ENCODE measurements at regions not wholly inside any gene's neighbourhood (a gene's known extent, or its start where the extent isn't known, plus 50 kb on each side); places are given as distances from the start of the nearest gene placed in this dataset.

GRCh38 chr11:109140426-109140825 lies 281.6 kb upstream of the C11orf87 start:
- Histone ChIP-seq H3K79me2 (ENCODE audit: insufficient read depth, low read depth) (no peaks in the 10 kb centered on the region), H3K27me3 (ENCODE audit: insufficient read depth, low read depth) (no peaks in the 10 kb centered on the region), H3K36me3 (ENCODE audit: insufficient read depth) (no peaks in the 10 kb centered on the region), H4K20me1 (ENCODE audit: insufficient read depth) (no peaks in the 10 kb centered on the region), H3K4me3 (IDR thresholded peaks at IDR 0.05; ENCODE audit: insufficient read depth, low read depth, low read length) (no peak overlapping the region), H2AFZ (ENCODE audit: low read depth) (no peak overlapping the region), H3K4me1 (ENCODE audit: low read depth, poor library complexity, severe bottlenecking) (no peaks in the 10 kb centered on the region), H3K27ac (no peak overlapping the region), H3K9ac (no peak overlapping the region), H3K4me2 (no peak overlapping the region)
- no peak for TF ChIP-seq CTCF (conservative IDR thresholded peaks at IDR 0.05; ENCODE audit: low read depth, low read length)

- Histone ChIP-seq H4K20me1 (ENCODE audit: insufficient read depth) (no peaks in the 10 kb centered on the region), H3K27ac (no peak overlapping the region), H3K4me3 (IDR thresholded peaks at IDR 0.05; ENCODE audit: insufficient read depth, low read depth, low read length) (no peak overlapping the region), H2AFZ (ENCODE audit: low read depth) (no peak overlapping the region), H3K4me2 (no peak overlapping the region), H3K36me3 (ENCODE audit: insufficient read depth) (no peaks in the 10 kb centered on the region), H3K9ac (no peak overlapping the region), H3K27me3 (ENCODE audit: insufficient read depth, low read depth) (no peaks in the 10 kb centered on the region), H3K79me2 (ENCODE audit: insufficient read depth, low read depth) (no peaks in the 10 kb centered on the region), H3K4me1 (ENCODE audit: low read depth, poor library complexity, severe bottlenecking) (no peaks in the 10 kb centered on the region)
- TF ChIP-seq CTCF (conservative IDR thresholded peaks at IDR 0.05; ENCODE audit: low read depth, low read length) = no peak
These were observed 281.0 kb upstream of the C11orf87 start for GRCh38 chr11:109140857-109141515.

- H3K36me3 ChIP-seq (ENCODE audit: insufficient read depth) = no peaks in the 10 kb centered on the region
- no peak overlapping the region for H3K9ac ChIP-seq
- H3K4me3 ChIP-seq (IDR thresholded peaks at IDR 0.05; ENCODE audit: insufficient read depth, low read depth, low read length) = no peak overlapping the region
- no peaks in the 10 kb centered on the region for H3K79me2 ChIP-seq (ENCODE audit: insufficient read depth, low read depth)
- no peaks in the 10 kb centered on the region for H3K4me1 ChIP-seq (ENCODE audit: low read depth, poor library complexity, severe bottlenecking)
- no peak overlapping the region for H3K27ac ChIP-seq
- TF ChIP-seq CTCF (conservative IDR thresholded peaks at IDR 0.05; ENCODE audit: low read depth, low read length) = no peak
- no peaks in the 10 kb centered on the region for H3K27me3 ChIP-seq (ENCODE audit: insufficient read depth, low read depth)
- no peaks in the 10 kb centered on the region for H4K20me1 ChIP-seq (ENCODE audit: insufficient read depth)
- no peak overlapping the region for H2AFZ ChIP-seq (ENCODE audit: low read depth)
- no peak overlapping the region for H3K4me2 ChIP-seq
These were observed 276.7 kb upstream of the C11orf87 start for GRCh38 chr11:109145287-109145686.

GRCh38 chr11:109147726-109148125 lies 274.3 kb upstream of the C11orf87 start:
- H3K9ac ChIP-seq = no peak overlapping the region
- TF ChIP-seq CTCF (conservative IDR thresholded peaks at IDR 0.05; ENCODE audit: low read depth, low read length) = no peak
- H2AFZ ChIP-seq (ENCODE audit: low read depth) = no peak overlapping the region
- no peaks in the 10 kb centered on the region for H3K79me2 ChIP-seq (ENCODE audit: insufficient read depth, low read depth)
- H3K36me3 ChIP-seq (ENCODE audit: insufficient read depth) = no peaks in the 10 kb centered on the region
- H4K20me1 ChIP-seq (ENCODE audit: insufficient read depth) = no peaks in the 10 kb centered on the region
- no peak overlapping the region for H3K27ac ChIP-seq
- no peaks in the 10 kb centered on the region for H3K27me3 ChIP-seq (ENCODE audit: insufficient read depth, low read depth)
- no peak overlapping the region for H3K4me3 ChIP-seq (IDR thresholded peaks at IDR 0.05; ENCODE audit: insufficient read depth, low read depth, low read length)
- H3K4me2 ChIP-seq = no peak overlapping the region
- no peaks in the 10 kb centered on the region for H3K4me1 ChIP-seq (ENCODE audit: low read depth, poor library complexity, severe bottlenecking)
